Epithelial cell of esophagus (primary cell): ENCODE measurements at regions not wholly inside any gene's neighbourhood (a gene's known extent, or its start where the extent isn't known, plus 50 kb on each side); places are given as distances from the start of the nearest gene placed in this dataset.
"Not testable (repeated sequence)": the region's sequence is repeated elsewhere in the genome, so short reads cannot be mapped to it uniquely, and the experiment has no call there.

Experiments
- DNase-seq: peaks from one replicate; pipeline ENCODE4 v3.0.0; 2010; ENCODE audit warnings: low read depth
- H3K4me3 ChIP-seq: 2 replicates; pipeline ENCODE4 v1.5.1; 2011; ENCODE audit warnings: mild to moderate bottlenecking, low read length, control low read depth
- TF ChIP-seq, protein P1 (sequence below): IDR thresholded peaks from 2 replicates; pipeline ENCODE4 v1.5.1; 2011; ENCODE audit warnings: low read depth, mild to moderate bottlenecking, low read length, control low read depth, inconsistent platforms; ENCODE audit not compliant: insufficient read depth; ENCODE audit errors: missing control alignments

- TF ChIP-seq, protein P1, sequence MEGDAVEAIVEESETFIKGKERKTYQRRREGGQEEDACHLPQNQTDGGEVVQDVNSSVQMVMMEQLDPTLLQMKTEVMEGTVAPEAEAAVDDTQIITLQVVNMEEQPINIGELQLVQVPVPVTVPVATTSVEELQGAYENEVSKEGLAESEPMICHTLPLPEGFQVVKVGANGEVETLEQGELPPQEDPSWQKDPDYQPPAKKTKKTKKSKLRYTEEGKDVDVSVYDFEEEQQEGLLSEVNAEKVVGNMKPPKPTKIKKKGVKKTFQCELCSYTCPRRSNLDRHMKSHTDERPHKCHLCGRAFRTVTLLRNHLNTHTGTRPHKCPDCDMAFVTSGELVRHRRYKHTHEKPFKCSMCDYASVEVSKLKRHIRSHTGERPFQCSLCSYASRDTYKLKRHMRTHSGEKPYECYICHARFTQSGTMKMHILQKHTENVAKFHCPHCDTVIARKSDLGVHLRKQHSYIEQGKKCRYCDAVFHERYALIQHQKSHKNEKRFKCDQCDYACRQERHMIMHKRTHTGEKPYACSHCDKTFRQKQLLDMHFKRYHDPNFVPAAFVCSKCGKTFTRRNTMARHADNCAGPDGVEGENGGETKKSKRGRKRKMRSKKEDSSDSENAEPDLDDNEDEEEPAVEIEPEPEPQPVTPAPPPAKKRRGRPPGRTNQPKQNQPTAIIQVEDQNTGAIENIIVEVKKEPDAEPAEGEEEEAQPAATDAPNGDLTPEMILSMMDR = no peak
- H3K4me3 ChIP-seq = no peak overlapping the region
- DNase-seq = no peak
Measured at GRCh38 chr12:131413006-131413405, 297.9 kb upstream of the SFSWAP start.

DNA sequence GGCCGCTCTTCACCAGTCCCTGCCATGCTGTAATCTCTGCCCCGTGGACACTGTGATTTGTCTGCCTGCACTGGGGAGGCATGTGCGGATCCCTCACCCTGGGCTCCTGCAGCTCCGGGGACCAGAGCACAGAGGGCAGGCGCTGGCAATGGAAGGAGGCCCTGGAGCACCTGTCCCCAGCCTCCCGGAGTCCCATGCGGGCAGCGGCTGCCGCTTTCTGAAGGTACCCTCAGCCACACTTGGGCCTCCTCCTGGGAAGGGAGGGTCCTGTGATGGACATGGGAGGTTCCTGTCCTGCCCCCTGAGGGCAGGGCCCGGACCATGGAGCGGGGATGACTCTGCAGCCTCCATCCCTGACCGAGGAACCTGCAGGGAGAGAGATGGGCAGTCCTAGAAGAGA lies 297.4 kb upstream of the SFSWAP start:
- DNase-seq = no peak
- no peak overlapping the region for H3K4me3 ChIP-seq
- TF ChIP-seq, protein P1 = no peak

DNA sequence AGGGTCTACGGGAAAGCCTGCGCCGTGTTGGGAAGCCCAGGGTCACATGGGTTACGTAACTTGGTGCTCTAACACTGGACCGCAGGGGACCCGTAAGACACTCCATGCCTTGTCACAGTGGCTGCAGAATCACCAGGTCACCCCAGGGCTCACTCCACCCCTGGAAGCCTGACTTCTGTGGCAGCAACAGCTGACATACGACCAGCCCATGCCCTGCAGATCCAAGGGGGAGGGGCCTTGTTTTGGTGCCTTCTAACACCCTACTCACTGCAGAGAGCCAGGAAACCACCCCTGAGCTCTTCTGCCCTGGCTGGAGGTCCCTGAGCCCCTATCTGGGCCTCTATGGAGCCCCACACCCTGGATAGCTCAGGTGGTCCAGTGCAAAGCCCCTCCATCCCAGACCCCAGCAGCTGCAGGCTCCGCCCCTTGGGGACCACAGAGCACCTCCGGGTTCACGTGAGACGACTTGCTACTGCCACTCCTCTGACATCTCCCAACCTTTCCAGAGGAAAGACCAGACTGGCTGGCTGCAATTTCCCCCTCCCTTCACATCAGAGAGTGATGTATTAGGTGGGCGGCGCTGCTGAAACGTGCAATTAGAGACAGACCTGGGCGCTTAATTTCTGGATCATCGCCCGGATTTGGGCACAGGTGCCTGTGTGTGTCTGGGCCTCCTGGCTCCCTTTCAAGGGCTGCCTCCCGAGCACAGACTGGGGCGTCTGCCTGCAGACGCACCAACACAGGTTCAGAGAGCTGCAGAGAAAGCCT lies 296.6 kb upstream of the SFSWAP start:
- H3K4me3 ChIP-seq, DNase-seq: not testable (repeated sequence)

- DNase-seq = no peak
- TF ChIP-seq, protein P1 = no peak
- no peak overlapping the region for H3K4me3 ChIP-seq
Measured at GRCh38 chr12:131415781-131416180, 295.1 kb upstream of the SFSWAP start.

- no peak overlapping the region for H3K4me3 ChIP-seq
Measured at GRCh38 chr12:131418121-131418520, 292.8 kb upstream of the SFSWAP start.

GRCh38 chr12:131418884-131419283 lies 292.0 kb upstream of the SFSWAP start:
- TF ChIP-seq, protein P1 = no peak
- no peak for DNase-seq
- no peak overlapping the region for H3K4me3 ChIP-seq

More at GRCh38 chr12:131418121-131418520, 292.8 kb upstream of the SFSWAP start:
- TF ChIP-seq, protein P1 = no peak
- DNase-seq = no peak

GRCh38 chr12:131420867-131421447 lies 289.9 kb upstream of the SFSWAP start:
- TF ChIP-seq, protein P1 = no peak
- no peak overlapping the region for H3K4me3 ChIP-seq
- DNase-seq = no peak
